ENCODE measurements at regions not wholly inside any gene's neighbourhood (a gene's known extent, or its start where the extent isn't known, plus 50 kb on each side); places are given as distances from the start of the nearest gene placed in this dataset.

- no peaks in the 10 kb centered on the region for H3K9me3 ChIP-seq (ENCODE audit: low read length)
- H3K79me2 ChIP-seq (replicated peaks; ENCODE audit: insufficient read depth, low read length), result no peaks in the 10 kb centered on the region
- TF ChIP-seq POLR2AphosphoS5 (IDR thresholded peaks at IDR 0.05), result no peak
- no peak for TF ChIP-seq CTCF (IDR thresholded peaks at IDR 0.05; ENCODE audit: poor library complexity, severe bottlenecking)
- TF ChIP-seq, protein P1, sequence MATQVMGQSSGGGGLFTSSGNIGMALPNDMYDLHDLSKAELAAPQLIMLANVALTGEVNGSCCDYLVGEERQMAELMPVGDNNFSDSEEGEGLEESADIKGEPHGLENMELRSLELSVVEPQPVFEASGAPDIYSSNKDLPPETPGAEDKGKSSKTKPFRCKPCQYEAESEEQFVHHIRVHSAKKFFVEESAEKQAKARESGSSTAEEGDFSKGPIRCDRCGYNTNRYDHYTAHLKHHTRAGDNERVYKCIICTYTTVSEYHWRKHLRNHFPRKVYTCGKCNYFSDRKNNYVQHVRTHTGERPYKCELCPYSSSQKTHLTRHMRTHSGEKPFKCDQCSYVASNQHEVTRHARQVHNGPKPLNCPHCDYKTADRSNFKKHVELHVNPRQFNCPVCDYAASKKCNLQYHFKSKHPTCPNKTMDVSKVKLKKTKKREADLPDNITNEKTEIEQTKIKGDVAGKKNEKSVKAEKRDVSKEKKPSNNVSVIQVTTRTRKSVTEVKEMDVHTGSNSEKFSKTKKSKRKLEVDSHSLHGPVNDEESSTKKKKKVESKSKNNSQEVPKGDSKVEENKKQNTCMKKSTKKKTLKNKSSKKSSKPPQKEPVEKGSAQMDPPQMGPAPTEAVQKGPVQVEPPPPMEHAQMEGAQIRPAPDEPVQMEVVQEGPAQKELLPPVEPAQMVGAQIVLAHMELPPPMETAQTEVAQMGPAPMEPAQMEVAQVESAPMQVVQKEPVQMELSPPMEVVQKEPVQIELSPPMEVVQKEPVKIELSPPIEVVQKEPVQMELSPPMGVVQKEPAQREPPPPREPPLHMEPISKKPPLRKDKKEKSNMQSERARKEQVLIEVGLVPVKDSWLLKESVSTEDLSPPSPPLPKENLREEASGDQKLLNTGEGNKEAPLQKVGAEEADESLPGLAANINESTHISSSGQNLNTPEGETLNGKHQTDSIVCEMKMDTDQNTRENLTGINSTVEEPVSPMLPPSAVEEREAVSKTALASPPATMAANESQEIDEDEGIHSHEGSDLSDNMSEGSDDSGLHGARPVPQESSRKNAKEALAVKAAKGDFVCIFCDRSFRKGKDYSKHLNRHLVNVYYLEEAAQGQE (IDR thresholded peaks at IDR 0.05; ENCODE audit: borderline replicate concordance), result no peak
- no peak for TF ChIP-seq TAF1 (IDR thresholded peaks at IDR 0.05; ENCODE audit: low read depth)
- TF ChIP-seq RAD21 (conservative IDR thresholded peaks at IDR 0.05), result no peak
- no peak for TF ChIP-seq SMC3 (conservative IDR thresholded peaks at IDR 0.05; ENCODE audit: poor library complexity)
- TF ChIP-seq EZH2 (IDR thresholded peaks at IDR 0.05; ENCODE audit: borderline replicate concordance, insufficient read depth, low read length, poor library complexity, severe bottlenecking), result no peak
- TF ChIP-seq MXI1 (conservative IDR thresholded peaks at IDR 0.05; ENCODE audit: poor library complexity, severe bottlenecking), result no peak
- no peak for TF ChIP-seq EP300 (conservative IDR thresholded peaks at IDR 0.05; ENCODE audit: poor library complexity, severe bottlenecking)
- H3K4me2 ChIP-seq (ENCODE audit: low read length), result no peak overlapping the region
- no peak overlapping the region for H3K4me3 ChIP-seq (ENCODE audit: low read length)
- no peaks in the 10 kb centered on the region for H3K27me3 ChIP-seq (ENCODE audit: insufficient read depth, low read depth, low read length)
- no peak overlapping the region for H3K27ac ChIP-seq (ENCODE audit: low read length)
- no peaks in the 10 kb centered on the region for H3F3A ChIP-seq (ENCODE audit: insufficient read depth, low read length, poor library complexity, severe bottlenecking)
- H2AFZ ChIP-seq (ENCODE audit: low read depth, low read length), result no peak overlapping the region
- H3K9ac ChIP-seq (ENCODE audit: low read length), result no peak overlapping the region
- H4K20me1 ChIP-seq (ENCODE audit: insufficient read depth), result no peaks in the 10 kb centered on the region
- H3K36me3 ChIP-seq (ENCODE audit: insufficient read depth, low read length), result no peaks in the 10 kb centered on the region
- no peaks in the 10 kb centered on the region for H3K9me2 ChIP-seq (ENCODE audit: insufficient read depth, low read length)
These were observed 154.0 kb downstream of the ANXA2 start for GRCh38 chr15:60243769-60244168.

- TF ChIP-seq TAF1 (IDR thresholded peaks at IDR 0.05; ENCODE audit: low read depth) (no peak), MXI1 (conservative IDR thresholded peaks at IDR 0.05; ENCODE audit: poor library complexity, severe bottlenecking) (no peak), RAD21 (conservative IDR thresholded peaks at IDR 0.05) (no peak), SMC3 (conservative IDR thresholded peaks at IDR 0.05; ENCODE audit: poor library complexity) (no peak), EZH2 (IDR thresholded peaks at IDR 0.05; ENCODE audit: borderline replicate concordance, insufficient read depth, low read length, poor library complexity, severe bottlenecking) (no peak), POLR2AphosphoS5 (IDR thresholded peaks at IDR 0.05) (no peak), EP300 (conservative IDR thresholded peaks at IDR 0.05; ENCODE audit: poor library complexity, severe bottlenecking) (no peak), CTCF (IDR thresholded peaks at IDR 0.05; ENCODE audit: poor library complexity, severe bottlenecking) (no peak)
- TF ChIP-seq, protein P1 (IDR thresholded peaks at IDR 0.05; ENCODE audit: borderline replicate concordance), result no peak
These were observed 153.0 kb downstream of the ANXA2 start for GRCh38 chr15:60244813-60245212.

More at GRCh38 chr15:60244813-60245212, 153.0 kb downstream of the ANXA2 start:
- Histone ChIP-seq H3K27me3 (ENCODE audit: insufficient read depth, low read depth, low read length) (no peaks in the 10 kb centered on the region), H3K9me2 (ENCODE audit: insufficient read depth, low read length) (no peaks in the 10 kb centered on the region), H3K27ac (ENCODE audit: low read length) (no peak overlapping the region), H4K20me1 (ENCODE audit: insufficient read depth) (no peaks in the 10 kb centered on the region), H2AFZ (ENCODE audit: low read depth, low read length) (no peak overlapping the region), H3K9ac (ENCODE audit: low read length) (no peak overlapping the region), H3K4me2 (ENCODE audit: low read length) (no peak overlapping the region), H3F3A (ENCODE audit: insufficient read depth, low read length, poor library complexity, severe bottlenecking) (no peaks in the 10 kb centered on the region), H3K36me3 (ENCODE audit: insufficient read depth, low read length) (no peaks in the 10 kb centered on the region), H3K9me3 (ENCODE audit: low read length) (no peaks in the 10 kb centered on the region), H3K4me3 (ENCODE audit: low read length) (no peak overlapping the region), H3K79me2 (replicated peaks; ENCODE audit: insufficient read depth, low read length) (no peaks in the 10 kb centered on the region)

Measured in neural cell (in vitro differentiated cells).